HG03025 (cell line): ENCODE measurements at regions not wholly inside any gene's neighbourhood (a gene's known extent, or its start where the extent isn't known, plus 50 kb on each side); places are given as distances from the start of the nearest gene placed in this dataset.

Experiments used
- ATAC-seq: cut with Tn5 transposase; IDR thresholded peaks from one replicate; pipeline ENCODE4 v1.9.1; 2021; ENCODE audit warnings: mild to moderate bottlenecking, moderate library complexity; ENCODE audit not compliant: unreplicated experiment, low FRiP score

DNA sequence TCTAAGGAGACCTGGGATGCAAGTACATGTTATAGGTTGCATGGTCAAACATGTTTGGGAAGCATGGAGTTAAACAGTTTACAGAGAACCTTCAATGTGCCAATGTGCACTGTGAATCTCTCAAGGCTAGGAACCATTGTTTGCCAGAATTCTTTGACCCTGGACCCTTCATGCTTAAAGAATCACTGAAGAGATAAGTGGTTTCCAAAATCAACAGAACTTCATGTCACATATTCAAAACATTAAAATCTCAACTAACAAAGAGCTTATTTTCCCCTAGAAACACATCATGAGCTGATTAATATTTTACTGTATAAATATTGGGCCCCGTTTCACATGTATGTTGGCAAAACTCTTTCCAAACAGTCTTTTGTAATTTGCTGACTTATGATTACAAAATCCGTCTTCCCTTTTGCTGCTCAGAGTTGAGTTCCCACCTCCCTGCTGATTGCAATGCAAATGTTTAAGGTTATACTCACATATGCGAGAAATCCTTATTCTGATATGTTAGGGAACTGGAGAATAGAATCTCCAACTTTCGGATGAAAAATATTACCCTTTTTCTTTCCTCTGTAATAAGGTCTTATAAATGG, 380.2 kb downstream of the DIPK2A start:
- ATAC-seq = no peak

GRCh38 chr3:144358191-144358590, 386.6 kb downstream of the DIPK2A start:
- ATAC-seq = no peak

DNA sequence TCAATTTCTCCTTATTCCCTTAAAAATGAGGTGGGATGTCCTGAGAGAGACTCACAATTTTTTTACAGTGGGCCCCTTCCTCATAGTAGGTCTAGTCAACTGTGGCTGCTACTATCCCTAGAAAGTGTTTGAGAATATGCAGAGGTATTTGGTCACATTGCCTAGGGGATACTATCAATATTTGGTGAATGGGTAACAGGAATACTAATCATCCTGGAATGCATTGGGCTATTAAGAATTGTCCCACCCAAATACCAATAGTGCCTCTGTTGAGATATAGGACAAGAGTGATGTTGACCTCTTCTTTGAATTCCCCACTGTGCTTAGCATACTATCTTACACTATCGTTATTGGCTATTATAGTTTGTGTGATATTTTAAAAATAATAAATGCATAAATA, 389.4 kb downstream of the DIPK2A start:
- ATAC-seq = no peak

DNA sequence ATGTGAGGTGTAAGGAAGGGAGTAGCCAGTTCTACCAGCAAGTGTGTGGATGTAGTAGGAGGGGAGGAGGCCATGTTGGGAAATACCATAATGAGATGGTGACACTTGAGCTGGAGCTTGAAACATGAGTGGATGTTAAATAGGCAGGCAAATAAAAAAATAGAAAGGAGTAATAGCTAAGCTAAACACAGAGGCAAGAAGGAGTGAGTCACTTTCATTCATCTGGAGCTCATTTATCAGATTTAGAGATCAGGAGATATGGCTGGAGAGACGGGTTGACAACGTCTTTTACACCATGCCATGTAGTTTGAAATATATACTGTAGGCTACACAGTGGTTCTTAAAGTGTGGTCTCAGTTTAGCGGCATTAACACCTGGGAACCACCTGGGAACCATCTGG, 390.5 kb downstream of the DIPK2A start:
- ATAC-seq = no peak

- ATAC-seq = no peak
Observed at GRCh38 chr3:144363856-144364255, 392.2 kb downstream of the DIPK2A start.

GRCh38 chr3:144364737-144365136, 393.1 kb downstream of the DIPK2A start:
- ATAC-seq = no peak

DNA sequence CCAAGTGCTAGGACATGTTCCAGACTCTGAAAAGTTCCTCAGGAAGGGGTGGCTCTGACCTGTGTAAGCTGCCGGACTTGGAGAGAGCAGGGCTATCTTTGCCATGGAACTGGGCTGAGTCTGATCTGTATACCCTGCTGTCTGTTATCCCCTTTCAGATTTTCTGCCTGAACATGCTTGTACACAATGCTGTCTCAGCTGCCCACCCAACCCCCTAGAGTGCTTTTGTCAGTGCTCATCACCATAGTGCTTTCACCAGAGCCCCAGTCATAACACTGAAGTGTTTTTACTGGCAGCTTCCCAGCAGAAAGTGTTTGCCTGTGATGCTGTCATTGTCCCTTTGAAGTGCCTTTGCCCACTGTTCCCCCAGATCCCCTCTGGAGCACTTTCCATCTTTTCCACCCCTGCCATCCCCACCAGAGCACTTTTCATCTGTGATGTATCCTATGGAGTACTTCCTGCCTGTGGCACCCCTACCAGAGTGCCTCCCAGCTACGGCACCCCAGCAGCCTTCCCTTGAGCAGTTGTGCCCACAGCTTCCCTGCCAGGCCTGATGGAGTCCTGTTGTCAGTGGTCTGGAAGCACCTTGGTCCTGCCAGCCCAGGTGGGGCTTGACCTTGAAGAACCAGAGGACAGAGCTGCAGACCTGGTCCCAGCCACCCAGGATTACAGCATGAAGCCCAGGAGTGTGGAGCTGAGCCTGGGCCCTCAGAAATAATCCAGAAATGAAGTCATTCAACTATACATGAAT, 397.7 kb downstream of the DIPK2A start:
- no peak for ATAC-seq

DNA sequence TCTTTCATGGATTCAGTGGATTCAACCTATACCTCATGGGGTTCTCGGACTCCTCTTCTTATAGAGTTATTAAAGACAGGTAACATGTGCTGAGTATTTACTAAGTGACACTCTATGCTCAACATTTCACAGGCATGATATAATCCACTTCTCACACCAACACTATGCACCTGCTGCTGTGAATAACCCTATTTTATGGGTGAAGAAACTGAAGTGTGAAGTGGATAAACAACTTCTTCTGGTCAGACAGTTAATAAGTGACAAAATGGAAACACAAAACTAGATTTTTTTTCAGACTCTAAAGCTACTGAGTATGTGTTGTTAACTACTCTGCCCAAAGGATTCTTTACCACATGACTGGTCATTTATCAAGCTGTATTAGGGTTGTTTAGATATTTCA, 403.5 kb downstream of the DIPK2A start:
- ATAC-seq = no peak

GRCh38 chr3:144380849-144381248, 409.2 kb downstream of the DIPK2A start:
- no peak for ATAC-seq

DNA sequence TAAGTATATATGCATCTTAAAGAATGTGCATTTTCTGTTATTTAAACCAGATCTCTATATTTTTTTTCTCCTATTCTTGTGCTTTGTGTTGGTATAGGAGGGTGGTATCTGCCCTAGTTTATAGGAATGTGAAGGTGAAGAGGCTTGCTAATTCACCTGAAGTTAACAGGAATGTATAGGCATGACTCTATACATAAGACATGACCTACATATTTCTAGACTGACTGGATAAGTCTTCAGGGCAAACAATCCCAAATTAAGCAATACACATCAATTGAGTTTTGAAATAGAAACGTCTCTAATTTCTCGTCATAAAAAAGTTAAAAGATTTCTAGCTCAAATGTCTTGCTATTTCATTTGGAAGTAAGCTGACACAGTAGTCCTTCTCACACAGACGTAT, 410.0 kb downstream of the DIPK2A start:
- ATAC-seq = no peak

GRCh38 chr3:144384241-144384979, 412.8 kb downstream of the DIPK2A start:
- ATAC-seq = no peak

DNA sequence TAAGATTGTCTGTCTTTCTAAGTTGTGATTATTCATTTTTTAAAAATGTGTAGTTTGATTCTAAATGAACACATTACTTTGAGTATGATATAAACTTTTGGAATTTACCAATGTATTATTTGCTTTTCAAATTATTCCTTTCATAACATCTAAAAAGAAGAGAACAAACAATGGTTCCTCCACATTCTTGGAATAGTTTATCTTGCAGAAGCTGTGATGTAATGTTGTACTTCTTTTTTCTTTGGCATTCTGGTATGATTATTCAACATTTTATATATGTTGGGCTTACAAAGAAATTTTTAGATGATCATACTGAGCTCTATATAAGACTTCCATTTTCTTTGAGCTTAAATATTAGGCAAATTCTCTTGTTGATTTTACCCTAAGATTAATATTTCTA, 419.2 kb downstream of the DIPK2A start:
- no peak for ATAC-seq

DNA sequence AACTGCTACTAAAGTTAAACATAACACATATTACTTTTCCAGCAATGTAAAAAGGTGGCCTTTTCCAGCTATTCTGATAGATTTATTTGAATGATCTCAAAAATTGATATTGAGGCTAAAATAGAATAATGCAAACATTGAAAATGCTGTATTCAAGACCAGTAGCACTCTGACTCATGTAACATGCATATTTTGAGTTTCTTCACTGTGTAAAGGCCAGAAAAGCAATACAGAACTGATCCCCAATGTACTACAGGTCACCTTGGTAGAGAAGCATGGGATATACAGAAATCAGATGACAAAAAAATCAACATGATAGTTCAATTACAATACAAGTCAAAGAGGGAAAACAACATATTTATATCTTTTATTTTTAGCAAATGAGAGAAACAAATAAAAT, 419.6 kb downstream of the DIPK2A start:
- ATAC-seq = no peak

DNA sequence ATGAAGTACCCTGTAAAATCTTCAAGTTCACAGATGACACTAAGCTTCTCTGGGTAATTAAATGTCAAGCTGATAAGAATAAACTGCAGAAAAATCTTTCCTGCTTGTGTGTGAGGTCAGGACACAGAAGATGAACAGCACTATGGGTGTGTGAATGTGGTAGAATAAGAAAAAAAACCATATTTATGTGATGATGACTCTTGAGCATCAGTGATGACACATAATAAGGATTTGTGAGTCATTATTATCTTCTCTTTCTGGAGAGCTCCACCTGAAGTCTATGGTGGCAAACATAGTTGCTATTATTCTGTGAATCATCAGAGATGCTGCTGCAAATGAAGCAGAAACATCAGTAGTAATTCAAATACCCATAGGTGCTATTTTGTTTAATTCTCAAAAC, 422.4 kb downstream of the DIPK2A start:
- ATAC-seq = no peak

DNA sequence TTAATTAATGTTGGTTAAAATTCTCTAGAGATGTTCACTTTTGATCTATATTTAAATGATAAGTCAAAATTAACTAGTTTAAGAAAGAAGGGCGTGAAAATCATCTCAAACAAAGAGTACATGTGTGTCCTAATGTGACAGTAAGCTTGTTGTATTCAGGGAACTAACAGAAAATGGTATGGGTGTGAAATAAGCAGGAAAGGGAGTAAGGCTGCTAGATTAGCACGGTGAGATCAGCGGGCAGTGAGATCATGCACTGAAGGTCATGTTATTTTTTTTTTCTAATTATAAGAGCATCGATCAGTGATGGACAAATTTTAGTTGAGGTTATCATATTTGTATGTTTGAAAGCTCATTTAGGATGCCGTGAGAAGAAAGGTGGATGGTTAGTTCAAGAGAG, 430.8 kb downstream of the DIPK2A start:
- no peak for ATAC-seq

DNA sequence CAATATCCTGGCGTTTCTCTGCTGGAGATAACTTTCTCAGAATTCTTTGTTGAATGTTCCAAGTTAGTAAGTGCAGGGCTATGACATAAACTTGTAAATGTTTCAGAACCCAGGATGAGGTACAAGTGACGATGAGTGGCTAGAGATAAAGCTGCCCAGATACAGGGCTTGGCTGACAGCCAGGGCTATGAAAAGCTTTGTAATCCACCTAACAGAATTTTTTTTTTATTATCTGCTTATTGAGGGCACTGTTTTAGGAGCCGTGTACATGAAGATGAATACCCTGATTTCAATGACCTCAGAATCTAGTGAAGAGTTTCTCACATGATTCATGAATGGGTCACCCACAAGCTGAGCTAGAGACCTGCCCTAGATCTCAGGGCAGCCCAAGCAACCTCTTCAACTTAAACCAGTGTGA, 431.4 kb downstream of the DIPK2A start:
- ATAC-seq = no peak

DNA sequence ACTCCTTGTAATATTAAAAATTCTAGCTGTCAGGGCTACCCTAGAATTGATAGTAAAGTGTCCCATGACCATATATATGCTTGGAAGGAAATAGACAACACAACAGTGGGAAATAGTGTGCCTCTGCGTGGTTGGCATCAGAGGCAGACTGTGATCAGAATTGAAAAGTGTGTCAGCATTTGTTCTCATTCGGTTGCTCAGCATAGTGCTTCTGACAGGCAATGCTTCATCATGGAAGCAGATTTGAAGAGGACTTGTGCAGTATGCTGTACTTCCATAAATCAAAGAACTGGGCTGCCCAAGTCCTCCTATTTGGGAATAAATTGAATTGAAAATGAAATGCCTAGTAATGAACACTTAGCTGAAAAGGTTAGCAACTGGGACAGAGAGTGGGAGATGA, 435.7 kb downstream of the DIPK2A start:
- no peak for ATAC-seq

DNA sequence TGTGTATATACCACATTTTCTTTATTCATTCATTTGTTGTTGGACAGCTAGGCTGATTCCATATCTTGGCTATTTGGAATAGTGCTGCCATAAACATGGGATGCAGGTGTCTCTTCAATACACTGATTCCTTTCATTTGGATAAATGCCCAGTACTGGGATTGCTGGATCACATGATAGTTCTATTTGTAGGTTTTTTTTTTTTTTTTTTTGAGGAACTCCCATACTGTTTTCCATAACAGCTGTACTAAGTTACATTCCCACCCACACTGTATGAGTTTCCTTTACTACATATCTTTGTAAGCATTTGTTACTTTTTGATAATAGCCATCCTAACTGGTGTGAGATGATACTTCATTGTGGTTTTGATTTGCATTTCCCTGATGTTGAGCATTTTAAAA, 437.7 kb downstream of the DIPK2A start:
- ATAC-seq = no peak

DNA sequence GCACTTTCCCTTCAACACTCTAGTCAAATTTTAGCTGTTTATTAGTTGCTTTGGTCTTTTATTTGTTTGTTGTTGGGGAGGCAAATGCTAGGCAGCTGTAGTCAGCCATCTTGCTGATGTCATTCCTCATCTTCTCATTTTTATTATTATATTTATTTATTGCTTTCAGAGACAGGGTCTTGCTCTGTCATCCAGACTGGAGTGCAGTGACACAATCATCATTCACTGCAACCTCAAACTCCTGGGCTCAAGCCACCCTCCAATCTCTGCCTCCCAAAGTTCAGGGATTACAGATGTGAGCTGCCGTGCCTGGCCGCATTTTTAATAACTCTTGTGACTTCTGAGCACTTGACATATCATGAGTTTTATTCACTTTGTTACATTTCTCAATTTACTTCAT, 441.4 kb downstream of the DIPK2A start:
- no peak for ATAC-seq

DNA sequence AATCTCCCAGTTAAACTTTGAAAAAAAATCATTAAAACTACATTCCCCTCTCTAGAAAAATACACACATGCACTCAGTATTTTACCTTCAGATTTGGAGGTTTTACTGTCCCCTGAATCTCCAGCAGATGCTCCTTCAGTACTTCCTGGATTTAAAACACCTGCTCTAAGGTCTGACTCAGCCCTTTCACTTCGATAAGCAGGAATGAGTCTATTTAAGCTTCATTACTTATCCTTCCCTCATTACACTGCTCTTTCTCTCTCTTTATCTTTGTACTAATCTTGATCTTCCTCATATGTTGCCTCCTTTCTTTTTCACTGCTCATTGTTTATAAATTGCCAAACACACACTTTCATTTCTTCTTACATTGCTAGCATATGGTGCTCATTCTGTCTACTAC, 443.9 kb downstream of the DIPK2A start:
- ATAC-seq = no peak

DNA sequence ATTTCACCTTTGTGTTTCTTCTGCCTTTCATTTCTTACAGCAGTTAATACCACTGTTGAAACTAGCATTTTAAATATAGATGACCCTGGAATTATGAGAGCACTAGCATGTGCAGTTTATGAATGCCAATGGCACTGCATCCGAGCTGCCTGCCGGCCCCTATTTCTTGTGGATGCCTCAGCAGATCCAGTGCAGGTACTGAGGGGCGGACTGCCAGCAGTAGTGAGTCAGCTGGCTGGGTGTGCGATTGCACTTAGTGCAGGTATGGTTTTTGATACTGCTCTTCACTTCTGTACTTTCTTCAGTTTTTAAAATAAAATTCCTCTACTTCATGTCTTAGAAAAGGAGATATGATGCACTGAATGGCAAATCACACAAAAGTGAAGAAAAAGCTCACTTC, 453.0 kb downstream of the DIPK2A start:
- no peak for ATAC-seq

DNA sequence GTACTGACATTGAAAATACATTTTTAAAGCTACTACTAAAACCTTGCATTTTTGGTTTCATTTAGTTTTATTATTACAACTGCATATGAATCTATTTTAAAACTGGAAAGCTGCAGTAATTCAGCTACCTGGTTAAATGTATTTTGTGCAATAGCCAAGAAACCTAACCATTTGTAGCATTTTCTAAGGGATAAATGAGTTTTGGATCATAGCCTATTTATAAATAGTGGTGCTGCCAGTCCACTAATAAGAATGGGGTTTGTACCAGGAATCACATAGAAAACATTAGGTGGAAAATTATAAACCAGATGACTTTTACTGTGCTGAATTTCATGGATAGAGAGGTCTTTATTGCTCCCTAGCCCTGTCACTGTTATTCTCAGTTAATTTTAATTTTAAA, 454.7 kb downstream of the DIPK2A start:
- no peak for ATAC-seq
